Neutrophil (primary cell): ENCODE measurements at regions not wholly inside any gene's neighbourhood (a gene's known extent, or its start where the extent isn't known, plus 50 kb on each side); places are given as distances from the start of the nearest gene placed in this dataset.
A peak's percentile ranks its signal among the peaks of the same experiment; 100 is the strongest.

Experiments used
- H3K27ac ChIP-seq: fragments of 200-600 bp; sonication (generic); 2 replicates; pipeline ENCODE4 v1.5.1; 2016; ENCODE audit warnings: mild to moderate bottlenecking, moderate library complexity
- H3K27me3 ChIP-seq: fragments of 200-600 bp; sonication (generic); 2 replicates; pipeline ENCODE4 v1.6.0; 2016; ENCODE audit warnings: mild to moderate bottlenecking
- H3K36me3 ChIP-seq: fragments of 200-600 bp; sonication (generic); 2 replicates; pipeline ENCODE4 v1.5.1; 2017
- H3K4me1 ChIP-seq, 2 experiments: fragments of 200-600 bp in 1 of 2; sonication (generic) in 1 of 2; 1 replicate in 1 of 2; 2 replicates in 1 of 2; pipeline versions ENCODE4 v1.5.1 to v1.6.1; 2013 to 2016; ENCODE audit warnings: low read depth in 1 of 2, low read length in 1 of 2, mild to moderate bottlenecking in 1 of 2, moderate library complexity in 1 of 2; ENCODE audit not compliant: control insufficient read depth in 1 of 2, insufficient read depth in 1 of 2
- H3K4me3 ChIP-seq, 2 experiments: fragments of 200-600 bp in 1 of 2; sonication (generic) in 1 of 2; 1 replicate in 1 of 2; 2 replicates in 1 of 2; pipeline ENCODE4 v1.5.1; 2013 to 2016; ENCODE audit warnings: low read depth in 1 of 2, low read length in 1 of 2, mild to moderate bottlenecking in 1 of 2, moderate library complexity in 1 of 2
- H3K9me3 ChIP-seq: fragments of 200-600 bp; sonication (generic); 2 replicates; pipeline ENCODE4 v1.5.1; 2016
- CTCF ChIP-seq: fragments of 200-600 bp; sonication (generic); IDR thresholded peaks from 2 replicates; pipeline ENCODE4 v1.5.1; 2016; ENCODE audit warnings: antibody characterized with exemption

- peak overlapping the region; percentile 47 to 57 for H3K4me3 ChIP-seq
- peaks cover 11 to 12% of the 10 kb centered on the region in 2 experiments for H3K4me1 ChIP-seq
- H3K36me3 ChIP-seq, result no peaks in the 10 kb centered on the region
- no peaks in the 10 kb centered on the region for H3K9me3 ChIP-seq
- peaks cover 63% of the 10 kb centered on the region for H3K27me3 ChIP-seq
- no peak overlapping the region for H3K27ac ChIP-seq
- TF ChIP-seq CTCF, result no peak
These were observed 649.6 kb upstream of the DIPK2B start for GRCh38 chrX:45850197-45850774.

GRCh38 chrX:45849261-45849862 lies 648.7 kb upstream of the DIPK2B start:
- Histone ChIP-seq H3K27me3 (peaks cover 56% of the 10 kb centered on the region), H3K36me3 (no peaks in the 10 kb centered on the region), H3K4me1 (peaks cover 11 to 12% of the 10 kb centered on the region in 2 experiments), H3K27ac (no peak overlapping the region), H3K4me3 (no peak overlapping the region), H3K9me3 (no peaks in the 10 kb centered on the region)
- TF ChIP-seq CTCF, result no peak

GRCh38 chrX:45847961-45848360 lies 647.3 kb upstream of the DIPK2B start:
- H3K4me1 ChIP-seq, result peaks cover 11 to 12% of the 10 kb centered on the region in 2 experiments
- H3K27ac ChIP-seq, result no peak overlapping the region
- H3K27me3 ChIP-seq, result peaks cover 42% of the 10 kb centered on the region
- no peaks in the 10 kb centered on the region for H3K9me3 ChIP-seq
- no peaks in the 10 kb centered on the region for H3K36me3 ChIP-seq
- no peak for TF ChIP-seq CTCF
- H3K4me3 ChIP-seq, result no peak overlapping the region

- no peak for TF ChIP-seq CTCF
- H3K9me3 ChIP-seq, result no peaks in the 10 kb centered on the region
- H3K4me1 ChIP-seq, result peaks cover 11 to 12% of the 10 kb centered on the region in 2 experiments
- no peak overlapping the region for H3K4me3 ChIP-seq
- H3K36me3 ChIP-seq, result no peaks in the 10 kb centered on the region
- H3K27me3 ChIP-seq, result peaks cover 26% of the 10 kb centered on the region
- H3K27ac ChIP-seq, result no peak overlapping the region
These were observed 645.7 kb upstream of the DIPK2B start for GRCh38 chrX:45846328-45846727.

GRCh38 chrX:45845142-45845541 lies 644.5 kb upstream of the DIPK2B start:
- TF ChIP-seq CTCF, result no peak
- H3K9me3 ChIP-seq, result no peaks in the 10 kb centered on the region
- H3K36me3 ChIP-seq, result no peaks in the 10 kb centered on the region
- H3K4me3 ChIP-seq, result no peak overlapping the region
- H3K4me1 ChIP-seq, result peaks cover 1% of the 10 kb centered on the region in 2 experiments
- no peak overlapping the region for H3K27ac ChIP-seq
- H3K27me3 ChIP-seq, result peaks cover 14% of the 10 kb centered on the region
